KMS-11 (cell line): ENCODE measurements at regions not wholly inside any gene's neighbourhood (a gene's known extent, or its start where the extent isn't known, plus 50 kb on each side); places are given as distances from the start of the nearest gene placed in this dataset.

Experiments
- H2AFZ ChIP-seq: fragments of 200-600 bp; sonication (generic); 2 replicates; pipeline ENCODE4 v1.6.1; 2016; ENCODE audit warnings: antibody characterized with exemption, mixed run types, low read depth
- H3K27ac ChIP-seq: fragments of 200-600 bp; sonication (generic); 2 replicates; pipeline ENCODE4 v1.6.1; 2016; ENCODE audit warnings: mild to moderate bottlenecking, mixed run types
- H3K27me3 ChIP-seq: fragments of 200-600 bp; sonication (generic); 2 replicates; pipeline ENCODE4 v1.6.1; 2017; ENCODE audit warnings: mild to moderate bottlenecking, low read depth, mixed run types, moderate library complexity; ENCODE audit not compliant: insufficient read depth
- H3K36me3 ChIP-seq: fragments of 200-600 bp; sonication (generic); 2 replicates; pipeline ENCODE4 v1.6.1; 2017; ENCODE audit warnings: mild to moderate bottlenecking, mixed run types; ENCODE audit not compliant: insufficient read depth
- H3K4me1 ChIP-seq: fragments of 200-600 bp; sonication (generic); 2 replicates; pipeline ENCODE4 v1.6.1; 2016; ENCODE audit warnings: mild to moderate bottlenecking, low read depth, mixed run types; ENCODE audit not compliant: poor library complexity, severe bottlenecking
- H3K4me2 ChIP-seq: fragments of 200-600 bp; sonication (generic); 2 replicates; pipeline ENCODE4 v1.7.0; 2016; ENCODE audit warnings: mild to moderate bottlenecking, mixed run types
- H3K4me3 ChIP-seq: fragments of 200-600 bp; sonication (generic); IDR thresholded peaks from 2 replicates; pipeline ENCODE4 v1.6.1; 2017; ENCODE audit warnings: low read depth, low read length, mixed read lengths; ENCODE audit not compliant: insufficient read depth
- H3K79me2 ChIP-seq: fragments of 200-600 bp; sonication (generic); 2 replicates; pipeline ENCODE4 v1.6.1; 2016; ENCODE audit warnings: low read depth, mixed run types; ENCODE audit not compliant: insufficient read depth
- H3K9ac ChIP-seq: fragments of 200-600 bp; sonication (generic); 2 replicates; pipeline ENCODE4 v1.6.1; 2016; ENCODE audit warnings: mild to moderate bottlenecking, mixed run types
- H4K20me1 ChIP-seq: fragments of 200-600 bp; sonication (generic); 2 replicates; pipeline ENCODE4 v1.6.1; 2016; ENCODE audit warnings: mild to moderate bottlenecking, mixed run types; ENCODE audit not compliant: insufficient read depth
- CTCF ChIP-seq: fragments of 200-600 bp; sonication (generic); conservative IDR thresholded peaks from 2 replicates; pipeline ENCODE4 v1.6.1; 2017; ENCODE audit warnings: low read depth, mild to moderate bottlenecking, antibody characterized with exemption, low read length, moderate library complexity, mixed read lengths

- Histone ChIP-seq H3K36me3 (no peaks in the 10 kb centered on the region), H3K27me3 (no peaks in the 10 kb centered on the region), H2AFZ (no peak overlapping the region)
These were observed 972.2 kb downstream of the SQOR start for GRCh38 chr15:46607077-46607476.

GRCh38 chr15:46616033-46616432, 981.2 kb downstream of the SQOR start:
- H3K79me2 ChIP-seq = no peaks in the 10 kb centered on the region
- H3K27me3 ChIP-seq = no peaks in the 10 kb centered on the region
- H2AFZ ChIP-seq = no peak overlapping the region
- no peak overlapping the region for H3K27ac ChIP-seq
- H3K4me1 ChIP-seq = peaks cover 5% of the 10 kb centered on the region
- TF ChIP-seq CTCF = no peak
- H4K20me1 ChIP-seq = no peaks in the 10 kb centered on the region
- H3K4me2 ChIP-seq = no peak overlapping the region
- H3K36me3 ChIP-seq = no peaks in the 10 kb centered on the region
- H3K4me3 ChIP-seq = no peak overlapping the region
- H3K9ac ChIP-seq = no peak overlapping the region

More at GRCh38 chr15:46607077-46607476, 972.2 kb downstream of the SQOR start:
- no peak for TF ChIP-seq CTCF
- no peaks in the 10 kb centered on the region for H4K20me1 ChIP-seq
- H3K4me2 ChIP-seq = no peak overlapping the region
- no peak overlapping the region for H3K27ac ChIP-seq
- no peaks in the 10 kb centered on the region for H3K79me2 ChIP-seq
- H3K4me3 ChIP-seq = no peak overlapping the region
- peaks cover 9% of the 10 kb centered on the region for H3K4me1 ChIP-seq
- no peak overlapping the region for H3K9ac ChIP-seq

- no peak overlapping the region for H3K27ac ChIP-seq
- H3K4me2 ChIP-seq = no peak overlapping the region
- H3K4me3 ChIP-seq = no peak overlapping the region
- H3K79me2 ChIP-seq = no peaks in the 10 kb centered on the region
- H3K36me3 ChIP-seq = no peaks in the 10 kb centered on the region
- H2AFZ ChIP-seq = no peak overlapping the region
- no peaks in the 10 kb centered on the region for H3K27me3 ChIP-seq
- no peak for TF ChIP-seq CTCF
- no peaks in the 10 kb centered on the region for H4K20me1 ChIP-seq
- no peak overlapping the region for H3K9ac ChIP-seq
- H3K4me1 ChIP-seq = peaks cover 7% of the 10 kb centered on the region
These were observed 982.7 kb downstream of the SQOR start for GRCh38 chr15:46617507-46617906.

GRCh38 chr15:46618984-46619383, 984.2 kb downstream of the SQOR start:
- H3K4me2 ChIP-seq = no peak overlapping the region
- H3K27me3 ChIP-seq = no peaks in the 10 kb centered on the region
- H3K4me3 ChIP-seq = no peak overlapping the region
- no peak overlapping the region for H2AFZ ChIP-seq
- no peaks in the 10 kb centered on the region for H3K36me3 ChIP-seq
- peaks cover 7% of the 10 kb centered on the region for H3K4me1 ChIP-seq
- H4K20me1 ChIP-seq = no peaks in the 10 kb centered on the region
- no peak overlapping the region for H3K27ac ChIP-seq
- H3K79me2 ChIP-seq = no peaks in the 10 kb centered on the region
- no peak for TF ChIP-seq CTCF
- no peak overlapping the region for H3K9ac ChIP-seq
